Activated CD4-positive, alpha-beta T cell treated with anti-CD3 and anti-CD28 coated beads, Interleukin-2, amount 10 ng/mL, durations not matched to agents 24 days and 14 days (primary cell): ENCODE measurements at regions not wholly inside any gene's neighbourhood (a gene's known extent, or its start where the extent isn't known, plus 50 kb on each side); places are given as distances from the start of the nearest gene placed in this dataset.

Experiments
- DNase-seq: peaks from one replicate; pipeline ENCODE4 v3.0.0; 2022
- H3K27ac Mint-ChIP-seq: one replicate; pipeline ENCODE4 v1.8.0; 2022; ENCODE audit warnings: mild to moderate bottlenecking, mixed read lengths
- H3K27me3 Mint-ChIP-seq: one replicate; pipeline ENCODE4 v1.8.0; 2022; ENCODE audit warnings: mixed read lengths
- H3K36me3 Mint-ChIP-seq: one replicate; pipeline ENCODE4 v1.8.0; 2022; ENCODE audit warnings: low read depth, mild to moderate bottlenecking, mixed read lengths
- H3K4me1 Mint-ChIP-seq: one replicate; pipeline ENCODE4 v1.8.0; 2021; ENCODE audit warnings: mixed read lengths
- H3K4me3 Mint-ChIP-seq: one replicate; pipeline ENCODE4 v1.8.0; 2022; ENCODE audit warnings: mild to moderate bottlenecking, moderate library complexity, mixed read lengths
- H3K9me3 Mint-ChIP-seq: one replicate; pipeline ENCODE4 v1.8.0; 2021; ENCODE audit warnings: mixed read lengths
- intact Hi-C: fragments of 100-400 bp; cut with micrococcal nuclease; formaldehyde crosslinking; loops from one replicate; pipeline ENCODE4 v1.15.1; 2023

DNA sequence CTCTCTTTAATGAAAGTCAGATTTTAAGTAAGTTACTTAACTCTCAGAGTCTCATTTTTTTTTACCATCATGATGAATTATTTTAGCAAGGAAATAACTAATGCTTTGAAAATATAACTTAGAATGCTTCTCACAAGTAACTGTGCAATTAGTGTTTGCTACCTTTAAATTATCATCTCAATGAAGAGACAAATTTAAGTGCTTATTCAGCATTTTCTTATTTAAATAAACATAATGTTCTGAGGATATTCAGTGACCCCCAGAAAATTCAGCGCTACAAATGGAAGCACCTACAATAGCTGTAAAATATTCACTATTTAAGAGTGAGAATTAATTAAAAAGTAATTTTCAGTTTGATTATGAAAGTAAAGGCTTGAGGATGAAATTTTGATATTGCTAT is 527.2 kb downstream of the SLITRK1 start:
- intact Hi-C loops = no loop called here
- Mint-ChIP-seq H3K36me3 (no peaks in the 10 kb centered on the region), H3K4me1 (no peaks in the 10 kb centered on the region), H3K27ac (no peak overlapping the region), H3K27me3 (no peaks in the 10 kb centered on the region), H3K9me3 (peaks cover 3% of the 10 kb centered on the region), H3K4me3 (no peak overlapping the region)
- DNase-seq = no peak

DNA sequence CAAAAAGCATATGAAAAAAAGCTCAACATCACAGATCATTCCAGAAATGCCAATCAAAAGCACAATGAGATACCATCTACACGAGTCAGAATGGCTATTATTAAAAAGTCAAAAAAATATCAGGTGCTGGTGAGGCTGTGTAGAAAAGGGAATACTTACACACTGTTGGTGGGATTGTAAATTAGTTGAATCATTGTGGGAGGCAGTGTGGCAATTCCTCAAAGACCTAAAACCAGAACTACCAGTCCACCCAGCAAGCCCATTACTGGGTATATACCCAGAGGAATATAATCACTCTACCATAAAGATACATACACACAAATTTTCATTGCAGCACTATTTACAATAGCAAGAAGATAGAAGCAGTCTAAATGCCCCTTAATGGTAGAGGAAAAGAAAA is 529.9 kb downstream of the SLITRK1 start:
- peaks cover 3% of the 10 kb centered on the region for H3K9me3 Mint-ChIP-seq
- H3K4me1 Mint-ChIP-seq = no peaks in the 10 kb centered on the region
- no peak overlapping the region for H3K4me3 Mint-ChIP-seq
- intact Hi-C loops = no loop called here
- H3K36me3 Mint-ChIP-seq = no peaks in the 10 kb centered on the region
- no peak overlapping the region for H3K27ac Mint-ChIP-seq
- DNase-seq = no peak
- no peaks in the 10 kb centered on the region for H3K27me3 Mint-ChIP-seq

DNA sequence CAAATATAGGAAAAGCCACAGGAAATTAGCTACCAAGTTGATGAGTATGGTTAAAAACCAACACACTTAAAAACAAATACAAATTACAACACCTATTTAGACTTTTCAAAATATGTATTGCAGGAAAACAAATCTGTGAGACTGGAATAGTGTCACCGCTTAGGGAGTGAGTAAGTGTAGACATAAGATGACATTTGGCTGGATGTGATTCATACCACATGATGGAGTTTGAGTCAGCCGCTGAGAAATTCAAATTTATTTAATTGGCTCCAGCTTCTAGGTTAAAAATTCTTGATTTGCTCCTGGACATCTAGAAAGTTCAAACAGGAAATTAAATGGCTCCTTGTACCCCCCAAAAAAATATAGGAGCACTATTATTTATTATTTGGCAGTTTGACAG is 531.7 kb downstream of the SLITRK1 start:
- Mint-ChIP-seq H3K4me3 (no peak overlapping the region), H3K27me3 (no peaks in the 10 kb centered on the region), H3K4me1 (no peaks in the 10 kb centered on the region), H3K27ac (no peak overlapping the region), H3K36me3 (no peaks in the 10 kb centered on the region), H3K9me3 (no peaks in the 10 kb centered on the region)
- DNase-seq = no peak
- intact Hi-C loops = no loop called here

DNA sequence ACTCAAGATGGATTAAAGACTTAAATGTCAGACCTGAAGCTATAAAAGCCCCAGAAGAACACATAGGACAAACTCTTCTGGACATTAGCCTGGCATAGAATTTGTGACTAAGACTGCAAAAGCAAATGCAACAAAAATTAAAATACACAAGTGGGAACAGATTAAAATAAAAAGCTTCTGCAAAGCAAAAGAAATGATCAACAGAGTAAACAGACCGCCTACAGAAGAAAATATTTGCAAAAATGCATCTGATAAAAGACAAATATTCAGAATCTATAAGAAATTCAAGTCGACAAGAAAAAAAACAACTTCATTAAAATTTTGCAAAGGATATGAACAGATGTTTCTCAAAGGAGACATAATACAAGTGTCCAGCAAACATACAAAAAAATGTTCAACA is 537.8 kb downstream of the SLITRK1 start:
- H3K27me3 Mint-ChIP-seq = no peaks in the 10 kb centered on the region

DNA sequence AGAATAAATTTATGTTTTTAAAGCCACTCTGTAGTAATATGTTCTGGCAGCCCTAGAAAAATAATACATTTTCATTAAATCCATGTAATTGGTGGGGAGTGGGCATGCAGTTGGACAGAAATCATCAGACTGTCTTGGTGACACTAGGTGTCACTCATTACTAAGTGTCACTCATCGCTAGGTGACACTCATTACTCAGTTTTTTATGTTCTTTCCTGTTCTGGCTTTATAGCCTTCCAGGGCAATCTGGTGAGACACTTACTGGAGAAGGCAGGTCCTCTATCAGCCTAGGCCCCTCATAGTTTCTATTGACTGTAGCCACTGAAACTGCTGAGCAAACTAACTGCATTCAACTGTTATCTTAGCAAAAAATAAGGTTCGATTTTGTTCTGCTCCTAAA is 542.1 kb downstream of the SLITRK1 start:
- H3K36me3 Mint-ChIP-seq = no peaks in the 10 kb centered on the region
- DNase-seq = no peak
- intact Hi-C loops = no loop called here
- no peaks in the 10 kb centered on the region for H3K4me1 Mint-ChIP-seq
- H3K27me3 Mint-ChIP-seq = no peaks in the 10 kb centered on the region
- H3K4me3 Mint-ChIP-seq = no peak overlapping the region
- no peak overlapping the region for H3K27ac Mint-ChIP-seq
- peaks cover 3% of the 10 kb centered on the region for H3K9me3 Mint-ChIP-seq

More for the DNA sequence above, 537.8 kb downstream of the SLITRK1 start:
- H3K36me3 Mint-ChIP-seq = no peaks in the 10 kb centered on the region
- intact Hi-C loops = no loop called here
- DNase-seq = no peak
- no peak overlapping the region for H3K4me3 Mint-ChIP-seq
- H3K27ac Mint-ChIP-seq = no peak overlapping the region
- no peaks in the 10 kb centered on the region for H3K4me1 Mint-ChIP-seq
- peaks cover 6% of the 10 kb centered on the region for H3K9me3 Mint-ChIP-seq

DNA sequence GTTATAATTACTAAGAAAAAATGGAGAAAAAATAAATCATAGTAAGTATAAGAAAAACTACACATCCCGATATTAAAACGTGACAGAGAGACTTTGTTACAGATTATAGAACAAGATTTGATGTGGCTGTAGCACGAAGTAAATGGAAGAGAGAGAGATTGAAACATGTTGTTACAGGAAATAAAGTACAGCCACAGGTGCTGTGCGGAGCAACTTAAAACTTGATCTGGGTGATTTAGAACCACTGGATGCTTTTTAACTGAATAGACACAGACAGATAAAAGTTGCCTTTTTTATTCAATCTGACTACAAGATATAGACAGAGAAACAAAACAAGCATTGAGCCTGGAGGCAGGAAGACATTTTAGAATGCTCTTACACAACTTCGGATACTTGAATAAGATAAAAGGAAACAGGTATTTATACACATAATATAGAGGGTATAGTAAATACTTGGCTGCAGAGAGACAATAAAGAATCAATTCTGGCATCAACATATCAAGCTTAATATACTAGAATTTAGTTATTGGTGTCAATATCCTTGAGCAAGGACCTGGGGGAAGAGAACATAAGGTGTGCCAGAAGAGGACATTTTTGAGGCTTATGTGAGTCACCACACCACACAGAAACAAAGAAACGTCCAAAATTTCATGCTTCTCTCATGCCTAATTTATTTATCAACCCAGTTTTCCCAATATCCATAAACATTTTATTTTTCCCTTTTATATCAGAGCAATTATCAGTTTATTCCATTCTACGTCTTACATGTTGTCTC is 548.5 kb downstream of the SLITRK1 start:
- Mint-ChIP-seq H3K4me3 (no peak overlapping the region), H3K4me1 (no peaks in the 10 kb centered on the region), H3K9me3 (peaks cover 4% of the 10 kb centered on the region), H3K27ac (no peak overlapping the region), H3K27me3 (no peaks in the 10 kb centered on the region), H3K36me3 (no peaks in the 10 kb centered on the region)
- intact Hi-C loops = no loop called here
- no peak for DNase-seq

DNA sequence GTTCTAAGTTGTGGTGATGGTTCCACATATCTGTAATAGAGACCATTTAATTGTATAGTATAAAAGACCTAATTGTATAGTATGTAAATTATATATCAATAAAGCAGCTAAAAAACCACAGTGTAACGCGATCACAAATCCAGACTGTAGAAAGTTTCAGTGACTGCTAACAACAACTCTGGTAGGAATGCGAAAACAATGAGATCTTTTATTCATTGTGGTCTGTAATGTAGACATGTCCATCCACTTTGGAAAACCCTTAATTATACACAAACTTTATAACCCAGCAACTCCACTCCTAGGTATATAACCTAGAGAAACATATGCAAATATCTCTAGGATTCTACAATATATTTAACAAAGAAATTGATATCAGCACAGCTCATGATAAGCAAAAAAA is 549.5 kb downstream of the SLITRK1 start:
- H3K27me3 Mint-ChIP-seq = no peaks in the 10 kb centered on the region
- no peak overlapping the region for H3K27ac Mint-ChIP-seq
- peaks cover 4% of the 10 kb centered on the region for H3K9me3 Mint-ChIP-seq
- no peak for DNase-seq
- intact Hi-C loops = no loop called here
- no peak overlapping the region for H3K4me3 Mint-ChIP-seq
- no peaks in the 10 kb centered on the region for H3K36me3 Mint-ChIP-seq
- H3K4me1 Mint-ChIP-seq = no peaks in the 10 kb centered on the region

DNA sequence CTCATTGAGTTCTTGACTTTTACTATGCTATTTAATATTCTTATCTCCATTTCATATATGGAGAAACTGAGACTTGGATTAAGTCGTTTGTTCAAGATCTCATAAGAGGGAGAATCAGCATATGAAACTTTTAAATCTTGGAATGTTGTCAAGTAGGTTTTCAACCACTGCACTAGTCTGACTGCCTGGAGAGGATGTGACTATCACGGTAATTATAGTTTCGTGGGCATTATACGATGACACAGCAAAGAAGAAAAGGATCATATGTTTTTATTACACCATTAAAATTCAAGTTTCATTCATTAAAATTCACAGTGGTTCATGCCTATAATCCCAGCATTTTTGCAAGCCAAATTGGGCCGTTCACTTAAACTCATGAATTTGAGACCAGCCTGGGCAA is 555.2 kb downstream of the SLITRK1 start:
- Mint-ChIP-seq H3K4me3 (no peak overlapping the region), H3K27ac (no peak overlapping the region), H3K27me3 (no peaks in the 10 kb centered on the region), H3K4me1 (no peaks in the 10 kb centered on the region), H3K9me3 (peaks cover 7% of the 10 kb centered on the region), H3K36me3 (no peaks in the 10 kb centered on the region)
- DNase-seq = no peak
- intact Hi-C loops = no loop called here

DNA sequence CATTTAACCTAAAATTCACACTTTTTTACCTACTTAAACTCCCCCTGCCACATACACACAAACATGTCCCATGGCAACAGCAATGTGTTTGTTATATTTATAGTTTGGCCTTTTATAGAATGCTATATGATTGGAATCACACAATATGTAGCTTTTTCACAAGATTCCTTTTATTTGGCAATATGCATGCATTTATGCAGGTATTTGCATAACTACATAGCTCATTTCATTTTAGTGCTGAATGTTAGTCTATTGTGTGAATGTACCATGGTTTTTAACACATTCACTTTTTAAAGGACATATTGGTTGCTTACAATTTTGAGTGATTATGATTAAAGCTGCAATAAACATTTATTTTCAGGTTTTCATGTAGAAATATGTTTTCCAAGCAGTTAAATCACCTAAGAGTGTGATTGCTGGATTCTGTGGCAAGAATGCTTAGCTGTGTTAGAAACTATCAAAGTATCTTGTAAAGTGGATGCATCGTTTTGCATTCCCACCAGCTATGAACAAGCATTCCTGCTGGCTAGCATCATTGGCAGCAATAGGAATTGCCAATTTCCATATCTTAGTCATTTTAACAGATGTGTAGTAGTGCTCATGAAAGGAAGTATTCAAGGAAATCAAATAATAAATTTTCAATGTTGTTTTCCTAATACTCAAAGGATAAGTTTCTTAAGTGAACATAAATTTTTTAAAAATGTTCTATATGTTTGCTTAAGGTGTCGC is 557.0 kb downstream of the SLITRK1 start:
- Mint-ChIP-seq H3K27me3 (no peaks in the 10 kb centered on the region), H3K4me3 (no peak overlapping the region), H3K27ac (no peak overlapping the region), H3K9me3 (peaks cover 4% of the 10 kb centered on the region), H3K4me1 (no peaks in the 10 kb centered on the region), H3K36me3 (no peaks in the 10 kb centered on the region)
- intact Hi-C loops = no loop called here
- no peak for DNase-seq

DNA sequence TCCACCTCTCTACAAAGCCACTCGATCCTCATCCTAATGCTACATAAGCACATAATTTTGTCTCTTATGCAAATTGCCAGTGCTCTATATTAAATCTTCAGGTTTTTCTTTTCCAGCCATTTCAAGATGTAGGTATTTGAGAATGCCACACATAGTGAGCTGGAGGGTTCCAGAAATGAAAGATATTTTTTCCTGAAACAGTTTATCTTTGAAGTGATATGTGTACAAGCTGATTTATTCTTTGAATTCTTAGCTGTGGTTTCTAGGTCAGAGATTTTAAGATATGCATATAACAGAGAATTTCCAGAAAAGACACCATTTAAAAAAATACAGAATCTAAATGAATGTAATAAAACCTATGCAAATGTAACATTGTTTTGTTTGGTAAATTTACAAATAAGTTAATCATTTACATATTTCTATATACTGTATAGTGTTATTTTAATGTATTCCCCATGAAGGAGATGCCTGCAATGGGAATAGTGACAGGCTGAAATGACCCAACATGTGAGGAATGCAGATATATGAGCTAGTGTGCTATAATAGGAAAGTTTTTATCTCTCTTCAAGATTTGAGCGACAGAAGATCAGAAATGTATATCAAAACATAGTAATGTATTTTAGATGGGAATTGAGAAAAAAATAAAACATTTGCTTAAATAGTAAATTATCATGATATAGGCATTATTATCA is 570.2 kb downstream of the SLITRK1 start:
- intact Hi-C loops = no loop called here
- Mint-ChIP-seq H3K27ac (no peak overlapping the region), H3K27me3 (no peaks in the 10 kb centered on the region)

DNA sequence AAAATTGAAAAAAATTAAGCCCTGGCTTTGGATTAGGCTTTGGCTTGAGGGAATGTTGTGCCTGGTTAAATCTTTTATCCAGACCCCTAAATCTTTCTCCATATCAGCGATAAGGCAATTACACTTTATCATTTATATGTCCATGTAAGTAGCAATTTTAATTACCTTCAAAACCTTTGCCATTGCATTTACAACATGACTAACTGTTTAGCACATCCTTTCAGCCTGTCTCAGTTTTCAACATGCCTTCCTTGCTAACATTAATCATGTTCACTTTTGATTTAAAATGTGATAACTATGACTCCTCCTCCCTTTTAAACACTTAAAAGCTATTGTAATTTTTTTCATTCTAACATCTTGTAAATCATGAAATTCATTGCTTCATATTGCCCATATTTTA is 583.7 kb downstream of the SLITRK1 start:
- Mint-ChIP-seq H3K4me1 (no peaks in the 10 kb centered on the region), H3K9me3 (no peaks in the 10 kb centered on the region), H3K27ac (no peak overlapping the region), H3K36me3 (no peaks in the 10 kb centered on the region), H3K27me3 (no peaks in the 10 kb centered on the region), H3K4me3 (no peak overlapping the region)
- intact Hi-C loops = no loop called here
- DNase-seq = no peak

More for the DNA sequence above, 570.2 kb downstream of the SLITRK1 start:
- no peak for DNase-seq
- Mint-ChIP-seq H3K36me3 (no peaks in the 10 kb centered on the region), H3K4me3 (no peak overlapping the region), H3K4me1 (no peaks in the 10 kb centered on the region), H3K9me3 (no peaks in the 10 kb centered on the region)

DNA sequence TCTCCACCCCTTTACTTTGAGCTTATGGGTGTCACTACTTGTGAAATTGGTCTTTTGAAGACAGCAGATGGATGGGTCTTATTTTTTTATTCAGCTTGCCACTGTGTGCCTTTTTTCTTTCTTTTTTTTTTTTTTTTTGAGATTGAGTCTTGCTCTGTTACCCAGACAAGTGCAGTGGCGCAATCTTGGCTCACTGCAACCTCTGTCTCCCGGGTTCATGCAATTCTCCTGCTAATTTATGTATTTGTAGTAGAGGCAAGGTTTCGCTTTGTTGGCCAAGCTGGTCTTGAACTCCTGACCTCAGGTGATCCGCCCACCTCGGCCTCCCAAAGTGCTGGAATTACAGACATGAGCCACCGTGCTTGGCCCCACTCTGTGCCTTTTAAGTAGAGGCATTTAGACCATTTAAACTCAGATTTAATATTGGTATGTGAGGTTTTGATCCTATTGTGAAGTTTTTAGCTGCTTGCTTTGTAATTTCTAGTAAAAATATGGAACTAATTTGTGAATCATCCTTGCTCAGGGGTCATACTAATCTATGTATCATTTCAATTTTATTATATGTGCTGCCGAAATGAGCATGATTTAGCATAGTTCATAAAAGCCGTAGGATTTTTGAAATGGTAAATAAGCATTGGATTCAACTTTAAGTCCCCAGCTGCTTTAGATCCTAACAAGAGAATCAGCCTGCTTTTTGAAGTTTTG is 584.5 kb downstream of the SLITRK1 start:
- H3K4me1 Mint-ChIP-seq = no peaks in the 10 kb centered on the region

DNA sequence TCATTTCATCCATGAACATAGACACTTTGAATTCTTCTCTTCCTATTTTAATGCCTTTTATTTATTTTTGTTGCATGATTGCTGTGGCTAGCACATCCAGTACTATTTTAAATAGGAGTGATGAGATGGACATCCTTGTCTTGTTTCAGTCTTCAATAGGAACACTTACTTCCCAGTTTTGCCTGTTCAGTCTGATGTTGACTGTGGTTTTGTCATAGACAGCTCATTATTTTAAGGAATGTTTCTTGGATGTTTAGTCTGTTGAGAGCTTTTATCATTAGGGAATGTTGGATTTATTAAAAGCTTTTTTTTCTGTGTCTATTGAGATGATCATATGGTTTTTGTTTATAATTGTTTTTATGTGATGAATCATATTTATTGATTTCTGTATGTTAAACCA is 586.6 kb downstream of the SLITRK1 start:
- Mint-ChIP-seq H3K4me3 (no peak overlapping the region), H3K36me3 (no peaks in the 10 kb centered on the region), H3K27ac (no peak overlapping the region), H3K27me3 (no peaks in the 10 kb centered on the region), H3K4me1 (no peaks in the 10 kb centered on the region), H3K9me3 (no peaks in the 10 kb centered on the region)
- intact Hi-C loops = no loop called here
- DNase-seq = no peak

More for the DNA sequence above, 584.5 kb downstream of the SLITRK1 start:
- DNase-seq = no peak
- intact Hi-C loops = no loop called here
- H3K9me3 Mint-ChIP-seq = no peaks in the 10 kb centered on the region
- H3K27me3 Mint-ChIP-seq = no peaks in the 10 kb centered on the region
- no peaks in the 10 kb centered on the region for H3K36me3 Mint-ChIP-seq
- no peak overlapping the region for H3K4me3 Mint-ChIP-seq
- H3K27ac Mint-ChIP-seq = no peak overlapping the region

DNA sequence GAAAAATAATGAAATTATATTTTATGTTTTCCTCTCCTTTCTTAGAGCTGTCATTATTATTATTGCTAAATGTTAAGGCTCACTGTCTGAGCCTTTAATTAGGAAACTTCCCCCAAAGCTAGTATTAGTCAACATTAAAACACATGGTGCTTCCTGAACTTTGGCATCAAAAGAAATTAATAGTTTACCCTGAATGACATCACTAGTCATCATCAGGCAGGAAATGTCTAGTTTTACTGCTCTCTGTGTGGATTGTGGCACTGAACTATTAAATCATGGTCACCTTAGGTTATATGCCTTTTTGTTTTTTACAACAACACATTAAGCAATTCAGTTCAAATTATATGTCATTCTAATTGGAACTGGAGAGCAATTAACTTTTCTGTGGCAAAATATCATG is 595.5 kb downstream of the SLITRK1 start:
- Mint-ChIP-seq H3K27ac (no peak overlapping the region), H3K9me3 (no peaks in the 10 kb centered on the region), H3K27me3 (no peaks in the 10 kb centered on the region), H3K36me3 (no peaks in the 10 kb centered on the region), H3K4me3 (no peak overlapping the region), H3K4me1 (no peaks in the 10 kb centered on the region)
- intact Hi-C loops = no loop called here
- no peak for DNase-seq
